Neural progenitor cell (in vitro differentiated cells): ENCODE measurements at regions not wholly inside any gene's neighbourhood (a gene's known extent, or its start where the extent isn't known, plus 50 kb on each side); places are given as distances from the start of the nearest gene placed in this dataset.

ENCODE experiments used
- DNase-seq: peaks from one replicate; pipeline ENCODE4 v3.0.0-alpha.2; 2016; ENCODE audit warnings: low spot score
- H2AFZ ChIP-seq: fragments of 200-600 bp; sonication (generic); replicated peaks from 2 replicates; pipeline ENCODE4 v1.6.1; 2016; ENCODE audit warnings: antibody characterized with exemption
- H3F3A ChIP-seq: fragments of 200-600 bp; sonication (generic); 2 replicates; pipeline ENCODE4 v1.6.1; 2016; ENCODE audit warnings: antibody characterized with exemption, low read depth
- H3K27ac ChIP-seq: fragments of 200-600 bp; sonication (generic); 2 replicates; pipeline ENCODE4 v1.5.1; 2016; ENCODE audit warnings: mild to moderate bottlenecking
- H3K27me3 ChIP-seq: fragments of 200-600 bp; sonication (generic); 2 replicates; pipeline ENCODE4 v1.6.1; 2016; ENCODE audit warnings: mild to moderate bottlenecking, moderate library complexity
- H3K36me3 ChIP-seq: fragments of 200-600 bp; sonication (generic); 2 replicates; pipeline ENCODE4 v1.5.1; 2016
- H3K4me1 ChIP-seq: fragments of 200-600 bp; sonication (generic); 2 replicates; pipeline ENCODE4 v1.6.1; 2016; ENCODE audit warnings: mixed run types
- H3K4me2 ChIP-seq: fragments of 200-600 bp; sonication (generic); 2 replicates; pipeline ENCODE4 v1.6.1; 2016
- H3K4me3 ChIP-seq: fragments of 200-600 bp; sonication (generic); 2 replicates; pipeline ENCODE4 v1.5.1; 2016
- H3K79me2 ChIP-seq: fragments of 200-600 bp; sonication (generic); 2 replicates; pipeline ENCODE4 v1.6.1; 2016; ENCODE audit warnings: low read depth
- H3K9ac ChIP-seq: fragments of 200-600 bp; sonication (generic); 2 replicates; pipeline ENCODE4 v1.6.1; 2016
- H3K9me3 ChIP-seq: fragments of 200-600 bp; sonication (generic); 2 replicates; pipeline ENCODE4 v1.5.1; 2016; ENCODE audit warnings: low read depth
- H4K20me1 ChIP-seq: fragments of 200-600 bp; sonication (generic); 2 replicates; pipeline ENCODE4 v1.6.1; 2016; ENCODE audit warnings: low read depth
- H3K27ac Mint-ChIP-seq: 3 replicates; pipeline ENCODE4 v1.8.0; 2021; ENCODE audit warnings: mixed read lengths
- H3K27me3 Mint-ChIP-seq: 2 replicates; pipeline ENCODE4 v1.8.0; 2022; ENCODE audit warnings: low read depth, mild to moderate bottlenecking, inconsistent platforms, moderate library complexity, mixed read lengths; ENCODE audit not compliant: insufficient read depth
- H3K36me3 Mint-ChIP-seq: 3 replicates; pipeline ENCODE4 v1.8.0; 2021; ENCODE audit warnings: mixed read lengths
- H3K4me1 Mint-ChIP-seq: 3 replicates; pipeline ENCODE4 v1.8.0; 2021; ENCODE audit warnings: mixed read lengths
- H3K4me3 Mint-ChIP-seq: 3 replicates; pipeline ENCODE4 v1.8.0; 2021; ENCODE audit warnings: mild to moderate bottlenecking, moderate library complexity, mixed read lengths
- H3K9me3 Mint-ChIP-seq: 3 replicates; pipeline ENCODE4 v1.8.0; 2020; ENCODE audit warnings: mixed read lengths
- EZH2 ChIP-seq: fragments of 200-600 bp; sonication (generic); IDR thresholded peaks from 2 replicates; pipeline ENCODE4 v1.6.1; 2017; ENCODE audit warnings: antibody characterized with exemption, mild to moderate bottlenecking, moderate library complexity
- EZH2phosphoT487 ChIP-seq: fragments of 200-600 bp; sonication (generic); IDR thresholded peaks from 2 replicates; pipeline ENCODE4 v1.6.1; 2017; ENCODE audit warnings: antibody characterized with exemption
- TF ChIP-seq, protein P1 (sequence below): fragments of 200-600 bp; sonication (generic); IDR thresholded peaks from 2 replicates; pipeline ENCODE4 v1.5.1; 2017; ENCODE audit warnings: antibody characterized with exemption, mild to moderate bottlenecking

DNA sequence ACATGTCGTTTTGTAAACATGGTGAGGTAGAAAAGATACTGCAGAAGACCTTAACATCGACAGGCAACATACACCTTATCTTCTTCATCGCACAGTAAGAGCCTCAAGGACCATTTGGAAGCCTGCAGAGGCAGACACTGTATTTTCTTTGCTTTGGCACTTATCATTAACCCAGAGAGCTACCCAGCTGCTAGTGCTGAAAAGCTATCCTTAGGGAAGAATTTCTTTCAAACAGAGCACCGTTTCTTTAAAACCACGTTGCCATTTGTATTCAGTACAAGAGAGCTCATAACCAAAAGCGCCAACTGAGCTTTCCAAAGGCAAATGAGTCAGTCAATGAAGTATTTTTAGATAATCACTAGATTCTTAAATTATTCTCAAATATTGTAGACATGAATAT lies 306.6 kb downstream of the EPM2A start:
- H3K4me3 Mint-ChIP-seq: no peak overlapping the region
- Histone ChIP-seq H4K20me1 (no peaks in the 10 kb centered on the region), H3F3A (peaks cover 8% of the 10 kb centered on the region), H3K9ac (no peak overlapping the region), H3K27me3 (no peaks in the 10 kb centered on the region), H3K4me2 (peak overlapping the region; percentile 44), H3K27ac (no peak overlapping the region), H3K4me1 (peaks cover 13% of the 10 kb centered on the region), H3K4me3 (no peak overlapping the region), H3K36me3 (no peaks in the 10 kb centered on the region), H2AFZ (no peak overlapping the region), H3K9me3 (no peaks in the 10 kb centered on the region), H3K79me2 (no peaks in the 10 kb centered on the region)
- peak; percentile 49 for DNase-seq
- H3K36me3 Mint-ChIP-seq: no peaks in the 10 kb centered on the region
- H3K27ac Mint-ChIP-seq: no peak overlapping the region
- peaks cover 3% of the 10 kb centered on the region for H3K4me1 Mint-ChIP-seq
- no peaks in the 10 kb centered on the region for H3K9me3 Mint-ChIP-seq
- no peaks in the 10 kb centered on the region for H3K27me3 Mint-ChIP-seq
- TF ChIP-seq EZH2phosphoT487 (no peak), EZH2 (no peak)
- TF ChIP-seq, protein P1, sequence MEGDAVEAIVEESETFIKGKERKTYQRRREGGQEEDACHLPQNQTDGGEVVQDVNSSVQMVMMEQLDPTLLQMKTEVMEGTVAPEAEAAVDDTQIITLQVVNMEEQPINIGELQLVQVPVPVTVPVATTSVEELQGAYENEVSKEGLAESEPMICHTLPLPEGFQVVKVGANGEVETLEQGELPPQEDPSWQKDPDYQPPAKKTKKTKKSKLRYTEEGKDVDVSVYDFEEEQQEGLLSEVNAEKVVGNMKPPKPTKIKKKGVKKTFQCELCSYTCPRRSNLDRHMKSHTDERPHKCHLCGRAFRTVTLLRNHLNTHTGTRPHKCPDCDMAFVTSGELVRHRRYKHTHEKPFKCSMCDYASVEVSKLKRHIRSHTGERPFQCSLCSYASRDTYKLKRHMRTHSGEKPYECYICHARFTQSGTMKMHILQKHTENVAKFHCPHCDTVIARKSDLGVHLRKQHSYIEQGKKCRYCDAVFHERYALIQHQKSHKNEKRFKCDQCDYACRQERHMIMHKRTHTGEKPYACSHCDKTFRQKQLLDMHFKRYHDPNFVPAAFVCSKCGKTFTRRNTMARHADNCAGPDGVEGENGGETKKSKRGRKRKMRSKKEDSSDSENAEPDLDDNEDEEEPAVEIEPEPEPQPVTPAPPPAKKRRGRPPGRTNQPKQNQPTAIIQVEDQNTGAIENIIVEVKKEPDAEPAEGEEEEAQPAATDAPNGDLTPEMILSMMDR: no peak

DNA sequence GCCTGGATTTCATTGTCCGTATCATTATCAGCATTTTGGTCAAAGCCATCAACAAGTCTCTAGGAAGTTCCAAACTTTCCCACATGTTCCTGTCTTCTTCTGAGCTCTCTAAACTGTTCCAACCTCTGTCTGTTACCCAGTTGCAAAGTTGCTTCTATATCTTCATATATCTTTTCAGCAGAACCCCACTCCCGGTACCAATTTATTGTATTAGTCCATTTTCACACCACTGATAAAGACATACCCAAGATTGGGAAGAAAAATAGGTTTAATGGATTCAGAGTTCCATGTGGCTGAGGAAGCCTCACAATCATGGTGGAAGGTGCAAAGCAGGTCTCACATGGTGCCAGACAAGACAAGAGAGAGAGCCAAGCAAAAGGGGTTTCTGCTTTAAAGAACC lies 293.2 kb downstream of the EPM2A start:
- H3K4me1 Mint-ChIP-seq: no peaks in the 10 kb centered on the region
- no peak overlapping the region for H3K4me3 Mint-ChIP-seq
- TF ChIP-seq EZH2: no peak
- no peak for TF ChIP-seq EZH2phosphoT487
- no peaks in the 10 kb centered on the region for H3K36me3 Mint-ChIP-seq
- Histone ChIP-seq H3K4me3 (no peak overlapping the region), H2AFZ (no peak overlapping the region), H3K27me3 (no peaks in the 10 kb centered on the region), H3K4me1 (no peaks in the 10 kb centered on the region), H3K27ac (no peak overlapping the region), H3K4me2 (no peak overlapping the region), H3K9me3 (peaks cover 6% of the 10 kb centered on the region), H3K36me3 (no peaks in the 10 kb centered on the region), H3F3A (no peaks in the 10 kb centered on the region), H3K79me2 (no peaks in the 10 kb centered on the region), H3K9ac (no peak overlapping the region), H4K20me1 (no peaks in the 10 kb centered on the region)
- DNase-seq: no peak
- H3K27ac Mint-ChIP-seq: no peak overlapping the region
- H3K9me3 Mint-ChIP-seq: peaks cover 25% of the 10 kb centered on the region
- H3K27me3 Mint-ChIP-seq: peaks cover 6% of the 10 kb centered on the region

DNA sequence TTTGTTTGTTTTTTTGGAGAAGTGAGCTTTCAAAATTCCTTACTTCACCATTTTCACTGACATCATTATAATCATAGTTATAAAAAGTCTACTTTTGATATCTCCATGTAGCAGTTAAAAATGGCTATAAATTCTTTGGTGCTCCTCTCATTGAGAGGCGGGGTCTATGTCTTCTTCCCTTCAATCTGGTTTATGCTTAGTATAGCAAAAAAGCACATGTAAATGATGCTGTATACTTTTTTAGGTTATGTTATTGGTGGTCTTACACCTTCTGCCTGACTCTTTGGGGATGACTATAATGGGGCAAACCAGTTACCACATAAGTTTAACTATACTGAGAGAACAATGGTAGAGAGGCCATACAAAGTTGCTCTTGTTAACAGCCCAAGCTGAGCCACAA lies 289.6 kb downstream of the EPM2A start:
- Histone ChIP-seq H3K9ac (no peak overlapping the region), H3K27ac (no peak overlapping the region), H2AFZ (no peak overlapping the region), H3K79me2 (no peaks in the 10 kb centered on the region), H3K4me1 (no peaks in the 10 kb centered on the region), H3K9me3 (peaks cover 6% of the 10 kb centered on the region), H3K4me3 (no peak overlapping the region), H4K20me1 (no peaks in the 10 kb centered on the region), H3K36me3 (no peaks in the 10 kb centered on the region), H3K27me3 (no peaks in the 10 kb centered on the region), H3K4me2 (no peak overlapping the region), H3F3A (no peaks in the 10 kb centered on the region)
- Mint-ChIP-seq H3K36me3 (no peaks in the 10 kb centered on the region), H3K27ac (no peak overlapping the region), H3K4me1 (no peaks in the 10 kb centered on the region), H3K4me3 (no peak overlapping the region), H3K27me3 (peaks cover 3% of the 10 kb centered on the region), H3K9me3 (peaks cover 25% of the 10 kb centered on the region)
- no peak for TF ChIP-seq EZH2
- no peak for TF ChIP-seq EZH2phosphoT487
- no peak for DNase-seq

DNA sequence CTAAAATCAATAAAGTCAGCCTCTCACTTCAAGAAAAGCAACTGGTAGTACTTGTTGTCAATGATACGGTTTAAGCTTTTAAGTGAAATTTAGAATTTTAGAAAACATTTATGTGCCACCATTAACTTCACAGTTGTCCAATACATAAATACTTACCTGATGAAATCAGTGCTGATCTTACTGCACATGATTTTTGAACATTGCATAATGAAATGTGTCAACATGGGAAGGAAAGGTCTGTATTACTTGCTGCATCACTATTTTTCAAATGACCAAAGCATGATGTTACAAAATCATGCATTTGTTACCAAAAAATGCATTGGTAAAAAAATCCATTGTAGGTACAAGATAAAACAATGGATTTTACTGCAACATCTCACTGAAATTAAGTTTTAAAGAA lies 284.3 kb downstream of the EPM2A start:
- Histone ChIP-seq H3K36me3 (no peaks in the 10 kb centered on the region), H3K79me2 (no peaks in the 10 kb centered on the region), H3K9ac (no peak overlapping the region), H3K27ac (no peak overlapping the region), H3F3A (no peaks in the 10 kb centered on the region), H4K20me1 (no peaks in the 10 kb centered on the region), H3K4me2 (no peak overlapping the region), H2AFZ (no peak overlapping the region), H3K9me3 (no peaks in the 10 kb centered on the region), H3K4me1 (no peaks in the 10 kb centered on the region), H3K27me3 (no peaks in the 10 kb centered on the region), H3K4me3 (no peak overlapping the region)
- no peaks in the 10 kb centered on the region for H3K4me1 Mint-ChIP-seq
- H3K27me3 Mint-ChIP-seq: no peaks in the 10 kb centered on the region
- H3K36me3 Mint-ChIP-seq: no peaks in the 10 kb centered on the region
- TF ChIP-seq EZH2 (no peak), EZH2phosphoT487 (no peak)
- TF ChIP-seq, protein P1: no peak
- H3K9me3 Mint-ChIP-seq: peaks cover 3% of the 10 kb centered on the region
- no peak overlapping the region for H3K4me3 Mint-ChIP-seq
- no peak overlapping the region for H3K27ac Mint-ChIP-seq
- DNase-seq: no peak
